Inflammatory macrophage treated with lipopolysaccharide for 4 hours (primary cell): ENCODE measurements at regions not wholly inside any gene's neighbourhood (a gene's known extent, or its start where the extent isn't known, plus 50 kb on each side); places are given as distances from the start of the nearest gene placed in this dataset.
A peak's percentile ranks its signal among the peaks of the same experiment; 100 is the strongest.

Source experiments
- DNase-seq: peaks from one replicate; pipeline ENCODE4 v3.0.0-alpha.2; 2020

DNA sequence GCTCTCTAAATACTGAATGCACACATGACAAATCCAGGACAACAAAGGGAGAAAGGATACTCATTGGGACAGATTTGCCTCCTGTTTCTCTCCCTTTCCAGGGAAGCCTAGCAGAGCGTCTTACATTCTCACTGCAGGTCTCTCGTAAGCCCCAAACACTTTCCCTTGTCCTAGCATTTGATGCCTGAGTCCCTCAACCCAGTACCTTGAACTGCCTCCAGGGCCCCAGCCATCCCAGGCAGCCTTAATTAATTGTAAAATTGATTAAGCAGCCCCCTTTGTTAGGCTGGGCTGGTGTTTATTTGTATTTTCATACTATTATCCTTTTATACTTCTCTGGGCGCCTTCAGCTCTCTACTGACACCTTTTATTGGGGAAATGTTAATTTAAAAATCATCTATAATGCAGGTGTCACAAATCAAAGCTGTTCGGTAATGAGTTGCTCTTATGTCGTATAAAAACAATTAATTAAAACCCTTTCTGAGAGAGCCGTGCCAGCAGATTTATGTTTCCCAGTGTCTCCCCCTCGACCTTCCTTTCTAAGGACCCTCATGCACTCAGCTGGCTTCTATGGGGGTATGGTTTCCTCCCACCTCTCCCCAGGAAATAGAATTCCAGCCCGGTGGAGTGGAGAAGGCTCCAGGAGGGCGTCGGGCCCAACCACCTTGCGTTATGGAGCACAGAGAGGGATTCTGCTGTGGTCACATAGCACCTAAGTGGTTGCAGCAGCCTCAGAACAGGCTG is 243.8 kb downstream of the RPS24 start:
- no peak for DNase-seq

DNA sequence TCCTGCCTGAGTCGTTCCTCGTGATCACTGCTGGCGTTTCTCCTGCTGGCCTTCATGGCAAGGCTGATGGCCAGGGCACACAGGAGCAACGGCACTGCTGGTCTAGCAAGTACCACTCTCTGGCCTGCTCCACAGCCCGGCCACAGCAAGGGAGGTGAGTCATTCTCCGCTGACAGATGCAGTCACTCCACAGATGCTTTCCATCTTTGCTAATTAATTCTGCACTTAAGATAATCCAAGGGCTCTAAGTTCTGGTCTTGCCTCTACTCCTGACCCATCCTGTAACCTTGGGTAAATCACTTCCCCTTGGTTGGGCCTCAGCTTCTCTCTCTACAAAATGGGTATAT is 244.4 kb downstream of the RPS24 start:
- no peak for DNase-seq

DNA sequence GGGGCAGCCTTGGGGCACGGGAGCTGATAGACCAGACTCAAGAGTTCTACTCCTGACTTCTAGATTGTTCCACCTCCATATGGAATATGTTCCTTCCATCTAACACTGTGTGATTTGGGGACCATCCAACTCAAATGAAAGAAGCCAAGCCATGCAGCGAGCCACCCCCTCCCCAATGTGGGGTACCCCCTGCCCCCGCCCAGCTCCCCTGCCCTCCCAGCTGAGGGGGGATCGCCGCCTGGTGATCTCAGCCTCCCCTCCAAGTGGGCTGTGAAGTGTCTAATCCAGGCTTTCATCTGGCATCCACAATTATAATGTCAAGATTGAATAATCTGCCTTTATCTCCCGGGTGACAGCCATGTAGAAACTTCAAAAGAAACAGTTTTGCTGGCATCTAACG is 246.1 kb downstream of the RPS24 start:
- DNase-seq: no peak

DNA sequence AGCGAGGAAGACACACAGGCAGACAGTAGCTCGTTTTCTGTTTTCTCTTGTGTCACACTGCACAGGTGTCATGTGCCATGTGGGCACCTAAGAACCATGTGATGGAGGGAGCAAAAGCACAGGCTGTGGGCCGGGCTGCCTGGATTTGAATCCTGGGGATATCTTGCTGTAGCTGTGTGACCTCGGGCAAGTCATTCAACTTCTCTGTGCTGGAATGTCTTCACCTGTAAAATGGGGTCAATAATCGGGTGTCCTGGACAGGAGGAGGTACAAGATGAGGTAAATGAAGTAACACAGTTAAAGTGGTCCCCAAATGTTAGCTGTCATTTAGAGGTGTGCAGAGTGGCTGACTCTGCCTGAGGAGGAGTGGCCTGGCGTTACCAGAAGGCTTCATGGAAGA is 246.9 kb downstream of the RPS24 start:
- no peak for DNase-seq

DNA sequence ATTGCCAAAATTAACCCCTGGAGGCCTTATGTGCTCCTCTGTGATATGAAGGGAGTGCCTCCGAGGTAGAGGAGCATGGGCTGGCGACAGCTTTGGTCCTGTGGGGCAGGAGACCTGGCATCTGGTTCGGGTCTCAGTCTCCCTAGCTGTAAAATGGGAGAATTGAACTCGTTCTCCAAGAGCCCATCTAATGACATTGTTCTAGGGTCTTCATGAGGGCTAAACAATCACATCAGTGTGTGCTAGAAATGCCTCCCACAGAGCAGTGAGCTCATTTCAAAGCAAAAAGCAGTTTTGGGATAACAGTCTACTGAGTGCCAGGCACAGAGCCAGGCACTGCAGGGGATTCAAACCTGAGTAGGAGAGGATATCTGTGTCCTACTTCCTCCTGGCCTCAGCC is 248.0 kb downstream of the RPS24 start:
- DNase-seq: no peak

DNA sequence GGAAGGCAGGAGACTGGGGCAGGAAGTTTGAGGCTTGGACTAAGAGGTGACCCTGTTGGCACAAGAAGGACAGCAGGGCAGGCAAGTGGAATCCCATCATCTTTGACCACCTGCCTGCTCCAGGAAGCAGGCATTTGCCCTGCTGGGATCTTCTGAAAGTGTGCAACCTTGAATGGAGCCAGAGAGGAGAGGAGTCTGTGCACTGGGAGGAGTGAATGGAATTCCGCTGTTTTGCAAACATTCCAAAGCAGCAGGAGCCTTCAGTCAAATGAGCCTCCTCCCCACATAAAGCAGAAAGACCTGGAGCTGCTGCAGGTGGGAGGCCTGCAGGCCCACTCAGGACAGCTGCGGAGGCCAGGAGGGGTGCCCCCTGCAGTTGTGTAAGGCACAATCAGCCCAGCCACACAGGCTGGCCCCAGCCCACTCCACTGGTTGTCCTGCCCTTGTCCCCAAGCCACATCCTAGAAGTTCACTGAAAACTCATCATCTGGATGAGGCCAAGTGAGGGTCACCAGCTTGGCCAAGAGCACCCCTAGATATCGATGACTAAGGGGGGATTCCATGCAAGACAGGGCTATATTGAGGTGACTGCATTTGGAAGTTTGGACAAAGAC is 249.5 kb downstream of the RPS24 start:
- no peak for DNase-seq

DNA sequence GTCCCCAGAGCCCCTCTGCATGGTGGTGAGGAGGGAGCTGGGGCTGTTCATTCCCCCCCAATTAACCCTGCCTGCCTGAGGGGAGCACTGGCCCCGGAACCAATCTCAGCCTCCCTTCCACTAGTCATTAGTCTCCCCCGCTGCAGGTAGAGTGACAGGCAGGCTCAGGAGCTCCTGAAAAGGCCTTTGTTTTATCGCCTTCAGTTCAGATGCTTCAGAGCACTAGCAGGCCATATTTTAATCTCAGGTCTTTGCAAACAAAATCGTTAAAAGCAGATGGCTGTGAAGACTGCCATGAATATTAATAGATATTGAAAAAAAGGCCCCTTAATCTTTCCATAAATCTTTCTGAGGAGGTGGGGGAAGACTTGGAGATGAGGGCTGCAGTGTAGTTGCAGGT is 250.7 kb downstream of the RPS24 start:
- no peak for DNase-seq

DNA sequence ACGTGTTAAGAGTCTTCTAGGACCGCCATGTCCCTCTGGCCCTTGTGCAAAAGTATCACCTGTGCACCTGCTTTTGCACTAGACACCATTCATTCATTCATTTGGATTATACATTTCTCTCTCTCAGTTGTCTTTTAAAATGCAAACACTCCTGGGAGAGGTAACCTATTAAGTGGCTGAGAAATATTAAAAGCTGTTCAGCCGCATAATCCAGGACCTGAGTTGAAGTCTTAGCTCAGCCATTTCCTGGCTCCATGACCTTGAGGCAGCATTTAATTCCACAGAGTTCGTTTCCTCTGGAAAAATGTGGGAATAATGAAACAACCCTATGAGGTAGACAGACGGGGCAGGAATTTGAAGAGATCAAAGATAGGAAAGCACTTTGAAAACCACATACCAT is 251.6 kb downstream of the RPS24 start:
- DNase-seq: no peak

DNA sequence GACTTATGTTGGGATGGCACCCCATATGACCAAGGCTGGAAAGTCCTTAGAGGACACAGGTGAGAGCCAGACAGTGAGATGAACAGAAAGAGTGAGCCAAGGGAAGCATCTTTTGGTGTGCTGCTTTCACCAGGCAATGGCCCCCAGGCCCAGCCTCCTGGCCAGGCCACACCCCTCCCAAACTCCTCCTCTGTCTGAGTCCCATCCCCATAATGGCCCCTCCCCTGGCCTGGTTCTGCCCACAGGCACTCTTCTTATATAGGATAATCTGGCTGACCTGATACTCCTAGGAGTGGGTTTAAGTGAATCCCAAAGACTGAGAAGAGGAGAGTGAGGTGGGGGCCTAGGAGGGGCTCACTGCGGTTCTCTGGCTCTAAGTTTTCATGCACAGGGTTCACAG is 252.5 kb downstream of the RPS24 start:
- DNase-seq: no peak

DNA sequence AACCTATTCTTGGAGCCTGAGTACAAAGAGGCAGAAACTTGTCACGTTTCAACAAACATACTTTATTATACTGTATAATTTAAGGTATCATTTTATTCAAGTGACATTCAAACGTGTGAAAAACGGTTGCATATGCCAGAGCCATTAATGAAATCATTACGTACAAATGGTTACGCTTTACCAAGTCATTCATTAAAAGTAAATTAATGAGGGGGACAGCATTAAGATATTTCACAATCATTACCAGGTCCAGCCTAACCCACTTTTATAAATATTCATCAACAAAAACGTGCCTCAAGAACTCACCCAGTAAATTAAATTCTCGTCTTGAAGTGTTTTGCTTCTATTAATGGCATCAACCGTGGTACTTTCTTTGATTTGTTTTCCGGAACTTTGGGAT is 253.0 kb downstream of the RPS24 start:
- DNase-seq: no peak

DNA sequence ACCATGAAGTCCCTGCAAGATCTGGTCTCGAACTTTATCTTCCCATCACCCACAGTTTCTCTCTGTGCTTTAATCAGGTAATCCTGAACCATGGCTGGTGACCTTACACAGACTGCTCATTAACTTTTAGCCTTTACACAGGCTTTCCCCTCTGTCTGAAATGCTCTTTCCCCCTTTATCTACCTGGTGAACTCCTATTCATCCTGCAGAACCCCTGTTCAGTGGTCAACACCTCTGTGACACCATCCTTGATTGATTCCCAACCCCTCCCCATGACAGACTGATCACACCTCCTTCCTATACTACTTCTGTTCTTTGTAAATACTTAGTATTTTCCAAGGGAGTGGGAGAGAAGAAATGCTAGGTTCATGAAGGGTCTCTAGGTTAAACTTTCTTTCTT is 254.0 kb downstream of the RPS24 start:
- DNase-seq: no peak

DNA sequence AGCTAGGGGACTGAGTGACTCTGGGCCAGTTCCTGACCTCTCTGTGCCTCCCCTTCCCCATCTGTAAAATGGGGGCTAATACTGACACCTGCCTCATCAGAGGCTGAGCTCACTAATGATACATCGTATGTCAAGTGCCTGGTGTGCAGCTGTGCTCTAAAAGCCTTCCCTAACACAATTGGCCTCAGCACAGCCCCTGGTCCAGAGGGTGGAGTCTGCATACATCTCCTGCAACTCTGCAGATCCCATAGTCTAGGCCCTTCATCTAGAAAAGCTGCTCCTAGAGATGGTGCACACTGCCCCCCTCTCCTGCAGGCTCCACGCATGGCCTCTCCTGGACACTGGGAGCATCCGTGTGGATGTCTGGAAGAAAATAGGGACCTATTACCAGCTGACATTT is 255.0 kb downstream of the RPS24 start:
- no peak for DNase-seq

DNA sequence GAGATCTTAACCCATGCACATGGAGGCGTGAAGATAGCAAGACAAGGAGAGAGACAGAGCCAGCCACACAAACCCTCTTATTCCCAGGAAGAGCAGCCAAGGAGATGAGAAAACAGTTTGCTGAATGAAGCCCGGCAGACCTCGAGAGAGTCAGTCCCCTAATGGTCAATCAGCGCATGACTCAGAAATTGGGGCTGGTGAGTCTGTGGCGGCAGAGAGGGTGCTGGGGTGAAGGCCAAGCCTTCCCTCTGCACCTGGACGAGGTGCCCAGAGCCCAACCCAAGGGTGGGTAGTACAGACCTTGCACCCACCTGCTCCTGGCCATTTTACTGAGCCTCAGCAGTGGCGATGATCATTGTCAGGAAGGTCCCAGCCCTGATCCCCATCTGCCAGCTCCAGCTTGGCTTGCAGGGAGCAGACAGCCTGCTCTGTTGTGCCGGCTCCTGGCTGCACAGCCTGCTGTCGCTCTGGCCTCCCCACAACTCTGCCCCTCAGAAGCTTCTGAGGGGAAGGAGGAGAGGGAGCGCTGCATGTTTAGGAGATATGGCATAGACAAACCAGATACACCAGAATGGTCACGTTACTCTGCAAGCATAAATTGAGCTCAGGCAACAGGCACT is 256.6 kb downstream of the RPS24 start:
- DNase-seq: no peak

DNA sequence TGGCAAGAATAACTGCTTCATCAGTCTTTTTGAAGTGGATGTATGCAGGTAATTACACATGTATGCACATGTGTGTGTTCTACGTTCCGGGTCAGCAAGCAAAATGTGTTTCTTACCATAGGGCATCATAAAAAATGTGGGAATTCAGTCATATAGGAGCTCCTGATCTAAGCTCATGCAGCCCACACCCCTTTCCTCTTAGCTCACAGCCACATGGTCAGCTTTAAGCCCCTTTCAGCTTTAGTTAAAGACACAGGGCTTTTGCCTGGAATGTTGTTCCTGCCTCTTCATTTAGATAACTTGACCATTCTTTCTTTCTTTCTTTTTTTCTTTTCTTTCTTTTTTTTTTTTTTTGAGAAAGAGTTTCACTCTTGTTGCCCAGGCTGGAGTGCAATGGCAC is 258.1 kb downstream of the RPS24 start:
- no peak for DNase-seq

DNA sequence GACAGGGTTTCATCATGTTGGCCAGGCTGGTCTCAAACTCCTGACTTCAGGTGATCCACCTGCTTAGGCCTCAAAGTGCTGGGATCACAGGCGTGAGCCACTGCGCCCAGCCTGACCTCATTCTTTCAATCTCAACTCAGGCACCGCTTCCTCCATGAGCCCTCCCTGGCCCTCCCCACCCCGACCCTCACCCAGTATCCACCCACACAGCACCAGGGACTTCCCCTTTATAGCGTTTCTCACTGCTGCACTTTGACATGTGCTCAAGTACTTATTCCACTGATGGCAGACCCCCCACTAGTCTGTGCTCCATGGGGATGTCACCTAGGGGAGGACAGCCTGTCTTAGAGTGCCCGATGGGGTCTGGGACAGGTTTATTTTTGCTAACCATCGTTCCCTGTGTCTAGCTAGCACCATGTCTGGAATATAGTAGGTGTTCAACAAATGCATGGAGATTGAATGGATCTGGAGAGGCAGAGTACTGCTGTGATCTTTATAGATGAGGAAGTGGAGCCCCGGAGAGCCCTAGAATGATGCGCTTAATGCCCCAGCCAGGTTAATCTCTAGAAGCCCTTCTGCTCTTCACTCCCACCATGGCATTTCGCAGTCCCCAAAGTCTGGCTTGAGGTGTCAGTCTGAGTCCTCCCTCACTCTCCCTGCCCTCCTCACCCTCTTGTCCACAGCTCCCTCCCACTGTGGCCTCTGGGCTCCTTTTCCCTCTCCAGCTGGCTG is 258.8 kb downstream of the RPS24 start:
- DNase-seq: peak; percentile 19

DNA sequence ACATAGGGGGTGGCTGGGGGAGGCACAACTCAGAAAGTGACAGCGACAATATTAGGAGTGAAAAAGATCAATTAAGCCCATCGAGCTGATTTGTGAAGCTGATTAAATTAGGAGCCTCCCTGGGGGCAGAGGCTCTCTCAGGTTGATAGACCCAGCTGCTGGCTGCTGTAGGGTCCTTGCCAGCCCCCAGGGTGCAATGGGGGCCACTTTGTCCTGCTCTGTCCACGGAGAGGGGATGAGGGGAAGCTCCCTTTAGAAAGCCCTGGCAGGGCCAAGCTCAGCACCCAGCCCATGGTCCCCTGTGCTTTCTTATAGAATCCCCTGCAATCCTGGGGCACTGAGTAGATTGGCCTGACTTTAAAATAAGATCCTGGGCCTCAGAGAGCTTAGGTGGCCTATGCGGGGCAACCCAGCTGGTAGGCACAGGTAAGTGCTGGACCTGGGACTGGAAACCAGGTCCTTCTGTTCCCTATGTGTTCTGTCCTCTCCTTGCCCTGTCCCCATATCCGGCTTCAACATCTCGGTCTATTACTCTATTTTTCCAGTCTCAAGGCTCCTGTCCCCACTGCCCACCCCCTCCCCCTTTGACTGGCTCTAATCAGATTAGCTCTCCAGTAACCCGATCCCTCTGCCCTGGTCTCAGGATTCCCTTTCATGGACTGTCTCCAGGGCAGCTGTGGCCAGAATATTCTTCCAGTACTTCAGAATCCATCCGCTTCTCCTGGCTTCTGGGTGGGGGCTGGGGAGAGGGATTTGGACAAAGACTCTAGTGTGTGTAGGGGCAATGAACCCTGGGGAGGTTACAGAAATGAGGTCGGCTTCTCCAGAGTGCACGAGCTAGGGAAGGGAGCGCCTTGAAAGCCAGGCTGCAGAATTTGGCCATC is 259.6 kb downstream of the RPS24 start:
- no peak for DNase-seq

DNA sequence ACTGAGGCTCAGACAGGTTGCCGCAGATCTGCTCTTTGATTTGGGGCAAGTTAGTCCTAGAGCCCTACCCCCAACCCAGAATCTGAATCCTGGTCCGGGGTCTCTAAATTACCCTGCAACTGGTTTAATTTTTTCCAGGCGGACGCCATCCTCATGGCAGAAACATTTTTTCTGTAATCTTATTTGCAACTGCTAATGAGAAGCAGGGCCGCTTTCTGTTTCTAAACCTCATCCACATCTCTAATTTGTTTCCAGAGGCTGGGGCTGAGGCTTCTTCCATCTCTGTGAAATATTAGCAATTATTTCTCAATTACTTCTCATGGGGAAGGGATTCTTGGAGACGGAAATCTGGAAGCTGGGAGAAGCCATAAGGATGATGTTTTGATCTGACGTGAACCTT is 261.6 kb downstream of the RPS24 start:
- DNase-seq: no peak

DNA sequence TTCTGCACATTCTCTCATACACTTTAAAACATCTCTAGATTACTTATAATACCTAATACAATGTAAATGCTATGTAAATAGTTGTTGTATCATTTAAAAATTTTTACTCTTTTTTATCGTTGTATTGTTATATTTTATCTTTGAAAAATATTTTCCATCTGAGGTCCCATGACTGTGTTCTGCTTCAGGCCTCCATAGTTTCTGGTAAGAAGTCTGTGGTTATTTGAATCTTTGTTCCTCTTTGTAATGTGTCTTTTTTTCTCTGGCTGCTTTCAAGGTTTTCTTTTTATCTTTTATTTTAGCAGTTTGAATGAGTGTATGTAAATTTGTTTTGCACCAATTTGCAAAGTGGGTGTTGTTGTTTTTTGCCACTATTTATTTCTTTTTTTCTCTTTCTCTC is 263.1 kb downstream of the RPS24 start:
- DNase-seq: peak; percentile 27

DNA sequence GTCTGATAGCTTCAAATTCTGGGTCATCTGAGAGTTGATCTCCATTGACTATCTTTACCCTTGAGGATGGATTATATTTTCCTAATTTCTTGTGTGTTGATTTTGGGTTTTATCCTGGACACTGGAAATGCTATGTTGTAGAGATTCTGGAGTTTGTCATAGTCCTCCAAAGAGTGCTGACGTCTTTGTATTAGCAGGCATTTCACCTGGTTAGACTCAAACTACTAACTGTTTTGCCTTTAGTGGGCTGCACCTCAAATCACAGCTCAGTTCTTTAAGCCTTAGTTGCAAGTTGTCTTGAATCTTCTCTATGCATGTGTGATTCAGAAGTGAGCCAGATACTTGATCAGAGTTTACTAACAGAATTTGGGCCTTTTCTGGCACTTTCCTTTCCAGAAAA is 264.3 kb downstream of the RPS24 start:
- no peak for DNase-seq

DNA sequence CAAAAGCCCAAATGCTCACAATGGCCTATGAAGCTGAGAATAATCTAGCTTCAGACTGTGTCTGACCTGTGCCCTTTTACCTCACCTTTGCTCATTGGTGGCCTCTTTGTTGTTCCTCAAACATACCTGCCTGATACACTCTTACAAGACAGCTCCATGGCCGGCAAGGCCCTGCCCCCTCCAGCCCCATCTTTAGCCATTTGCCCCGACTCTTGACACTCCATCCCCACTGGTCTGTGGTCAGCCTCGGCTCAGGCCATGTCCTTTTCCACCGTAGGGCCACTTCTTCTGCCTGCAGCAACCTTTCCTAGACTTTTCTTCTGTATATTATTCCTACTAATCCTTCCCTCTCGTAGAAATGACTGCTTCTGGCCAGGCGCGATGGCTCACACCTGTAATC is 265.2 kb downstream of the RPS24 start:
- DNase-seq: no peak

DNA sequence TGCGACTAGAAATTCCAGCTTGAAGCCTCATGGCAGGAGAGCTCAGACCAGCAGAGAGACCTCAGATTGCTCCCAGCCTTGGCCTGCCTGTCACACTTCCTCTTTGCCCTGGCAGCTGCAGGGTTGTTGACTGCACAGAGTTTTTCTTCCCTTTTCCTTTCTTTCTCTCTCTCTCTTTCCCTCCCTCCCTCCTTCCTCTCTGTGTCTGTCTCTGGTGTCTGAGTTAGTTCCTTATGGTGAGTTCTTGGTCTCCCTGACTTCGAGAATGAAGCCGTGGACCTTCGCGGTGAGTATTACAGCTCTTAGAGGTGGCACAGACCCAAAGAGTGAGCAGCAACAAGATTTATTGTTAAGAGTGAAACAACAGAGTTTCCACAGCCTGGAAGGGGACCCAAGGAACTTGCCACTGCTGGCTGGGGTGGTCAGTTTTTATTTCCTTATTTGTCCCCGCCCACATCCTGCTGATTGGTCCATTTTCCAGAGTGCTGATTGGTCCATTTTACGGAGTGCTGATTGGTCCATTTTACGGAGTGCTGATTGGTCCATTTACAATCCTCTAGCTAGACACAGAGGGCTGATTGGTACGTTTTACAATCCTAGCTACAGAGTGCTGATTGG is 266.3 kb downstream of the RPS24 start:
- DNase-seq: peak; percentile 87

DNA sequence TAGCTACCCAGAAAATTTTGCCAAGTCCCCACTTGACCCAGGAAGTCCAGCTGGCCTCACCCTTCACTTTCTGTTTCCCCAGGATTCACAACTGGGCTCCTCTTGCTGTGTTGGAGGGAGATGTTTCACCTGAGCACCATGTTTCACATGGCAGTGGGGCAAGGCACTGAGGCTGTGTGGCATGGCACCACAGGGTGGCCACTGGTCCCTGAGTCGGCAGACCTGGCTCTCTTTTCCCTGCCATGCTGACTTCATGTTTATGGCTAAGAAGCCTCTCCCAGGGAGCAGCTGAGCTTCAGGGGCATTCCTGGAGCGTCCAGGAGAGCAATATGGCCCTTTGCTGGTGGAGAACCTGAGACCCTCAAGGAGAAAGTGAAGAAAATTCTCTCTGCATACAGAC is 266.9 kb downstream of the RPS24 start:
- no peak for DNase-seq

DNA sequence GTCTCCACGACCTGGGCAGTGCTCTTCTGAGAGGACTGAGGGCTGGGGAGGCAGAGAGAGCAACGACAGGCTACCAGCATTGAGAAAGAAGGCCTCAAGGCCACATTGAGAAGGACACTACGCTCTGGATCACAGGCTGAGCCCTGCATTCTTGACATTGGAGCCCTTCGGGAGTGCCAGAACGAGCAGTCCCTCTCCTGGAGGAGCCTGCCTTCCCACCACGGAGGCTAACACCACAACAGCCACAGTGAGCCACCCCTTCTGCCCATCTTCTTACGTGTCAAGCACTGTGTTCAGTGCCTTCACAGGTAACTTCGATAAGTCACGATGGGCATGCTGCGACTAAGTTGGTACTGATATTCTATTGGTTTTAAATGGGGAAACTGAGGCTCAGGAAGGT is 267.8 kb downstream of the RPS24 start:
- no peak for DNase-seq
